OCI-LY3 (cell line): ENCODE measurements at regions not wholly inside any gene's neighbourhood (a gene's known extent, or its start where the extent isn't known, plus 50 kb on each side); places are given as distances from the start of the nearest gene placed in this dataset.

Experiments used
- EZH2phosphoT487 ChIP-seq: fragments of 200-600 bp; shearing (Covaris generic); IDR thresholded peaks from 2 replicates; pipeline ENCODE4 v1.6.1; 2018; ENCODE audit warnings: antibody characterized with exemption, mixed run types, low read depth
- TF ChIP-seq, protein P1 (sequence below): fragments of 200-600, 300-600 bp; sonication (generic); IDR thresholded peaks from 2 replicates; pipeline ENCODE4 v1.5.1; 2014; ENCODE audit warnings: antibody characterized with exemption, low read length, low read depth

DNA sequence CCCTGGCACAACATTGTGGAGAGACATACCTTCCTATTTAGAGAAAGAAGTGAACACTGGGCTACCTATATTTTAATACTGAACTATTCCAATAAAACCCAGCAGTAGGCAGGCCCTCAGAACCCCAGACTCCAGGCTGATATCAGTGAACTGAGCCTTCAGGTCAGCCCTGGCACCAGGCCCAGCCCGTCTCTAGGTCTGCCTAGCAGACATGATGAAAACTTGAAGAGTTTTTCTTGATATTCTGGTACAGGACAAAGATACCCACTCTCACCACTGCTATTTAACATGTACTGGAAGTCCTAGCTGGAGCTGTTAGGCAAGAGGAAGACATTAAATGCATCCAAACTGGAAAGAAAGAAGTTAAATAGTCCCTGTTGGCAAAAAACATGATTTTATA is 396.6 kb upstream of the SPRY2 start:
- TF ChIP-seq, protein P1, sequence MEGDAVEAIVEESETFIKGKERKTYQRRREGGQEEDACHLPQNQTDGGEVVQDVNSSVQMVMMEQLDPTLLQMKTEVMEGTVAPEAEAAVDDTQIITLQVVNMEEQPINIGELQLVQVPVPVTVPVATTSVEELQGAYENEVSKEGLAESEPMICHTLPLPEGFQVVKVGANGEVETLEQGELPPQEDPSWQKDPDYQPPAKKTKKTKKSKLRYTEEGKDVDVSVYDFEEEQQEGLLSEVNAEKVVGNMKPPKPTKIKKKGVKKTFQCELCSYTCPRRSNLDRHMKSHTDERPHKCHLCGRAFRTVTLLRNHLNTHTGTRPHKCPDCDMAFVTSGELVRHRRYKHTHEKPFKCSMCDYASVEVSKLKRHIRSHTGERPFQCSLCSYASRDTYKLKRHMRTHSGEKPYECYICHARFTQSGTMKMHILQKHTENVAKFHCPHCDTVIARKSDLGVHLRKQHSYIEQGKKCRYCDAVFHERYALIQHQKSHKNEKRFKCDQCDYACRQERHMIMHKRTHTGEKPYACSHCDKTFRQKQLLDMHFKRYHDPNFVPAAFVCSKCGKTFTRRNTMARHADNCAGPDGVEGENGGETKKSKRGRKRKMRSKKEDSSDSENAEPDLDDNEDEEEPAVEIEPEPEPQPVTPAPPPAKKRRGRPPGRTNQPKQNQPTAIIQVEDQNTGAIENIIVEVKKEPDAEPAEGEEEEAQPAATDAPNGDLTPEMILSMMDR, result no peak
- no peak for TF ChIP-seq EZH2phosphoT487
